SJSA1 (cell line): ENCODE measurements at regions not wholly inside any gene's neighbourhood (a gene's known extent, or its start where the extent isn't known, plus 50 kb on each side); places are given as distances from the start of the nearest gene placed in this dataset.
"Not testable (repeated sequence)": the region's sequence is repeated elsewhere in the genome, so short reads cannot be mapped to it uniquely, and the experiment has no call there.

Experiments used
- DNase-seq, 2 experiments: peaks; one replicate each; pipeline ENCODE4 v3.0.0-alpha.2; 2015 to 2020; ENCODE audit warnings: low spot score in 2 of 2, low read depth in 1 of 2
- H3K27ac ChIP-seq: fragments of 250-450 bp; sonication (Bioruptor Pico); 2 replicates; pipeline ENCODE4 v1.5.1; 2020; ENCODE audit warnings: mild to moderate bottlenecking, moderate library complexity
- H3K27me3 ChIP-seq: fragments of 250-450 bp; sonication (Bioruptor Pico); replicated peaks from 2 replicates; pipeline ENCODE4 v1.5.1; 2020; ENCODE audit warnings: mild to moderate bottlenecking, moderate library complexity
- H3K36me3 ChIP-seq: fragments of 250-450 bp; sonication (Bioruptor Pico); 2 replicates; pipeline ENCODE4 v1.5.1; 2020; ENCODE audit warnings: mild to moderate bottlenecking
- H3K4me1 ChIP-seq: fragments of 250-450 bp; sonication (Bioruptor Pico); replicated peaks from 2 replicates; pipeline ENCODE4 v1.6.1; 2021; ENCODE audit warnings: mild to moderate bottlenecking
- H3K4me3 ChIP-seq: fragments of 250-450 bp; sonication (Bioruptor Pico); 2 replicates; pipeline ENCODE4 v1.5.1; 2020; ENCODE audit warnings: mild to moderate bottlenecking
- H3K9me3 ChIP-seq: fragments of 250-450 bp; sonication (Bioruptor Pico); replicated peaks from 2 replicates; pipeline ENCODE4 v1.5.1; 2020; ENCODE audit warnings: mild to moderate bottlenecking

GRCh38 chr3:137713965-137714364, 50.1 kb upstream of the SOX14 start:
- not testable (repeated sequence) for H3K9me3 ChIP-seq, H3K4me3 ChIP-seq, H3K4me1 ChIP-seq, H3K27ac ChIP-seq, H3K36me3 ChIP-seq, DNase-seq, H3K27me3 ChIP-seq
